WTC11 (cell line): ENCODE measurements at regions not wholly inside any gene's neighbourhood (a gene's known extent, or its start where the extent isn't known, plus 50 kb on each side); places are given as distances from the start of the nearest gene placed in this dataset.

Experiments used
- CBFB ChIP-seq: sonication (generic); formaldehyde crosslinking; IDR thresholded peaks from 2 replicates; pipeline ENCODE4 v1.8.1; 2022; ENCODE audit warnings: mild to moderate bottlenecking, low read depth, missing genetic modification reagents
- CREB1 ChIP-seq: sonication (generic); formaldehyde crosslinking; IDR thresholded peaks from 2 replicates; pipeline ENCODE4 v1.8.0; 2023; ENCODE audit warnings: mild to moderate bottlenecking, missing genetic modification reagents
- HMGA2 ChIP-seq: fragments of 250-450 bp; sonication (Bioruptor Pico); IDR thresholded peaks from 2 replicates; pipeline ENCODE4 v1.4.0; 2021; ENCODE audit warnings: mild to moderate bottlenecking, moderate library complexity
- KAT7 ChIP-seq: sonication (generic); formaldehyde crosslinking; IDR thresholded peaks from 2 replicates; pipeline ENCODE4 v1.8.1; 2023; ENCODE audit warnings: missing genetic modification reagents, mild to moderate bottlenecking, borderline replicate concordance
- NFE2L1 ChIP-seq: sonication (generic); formaldehyde crosslinking; IDR thresholded peaks from 2 replicates; pipeline ENCODE4 v1.8.1; 2023; ENCODE audit warnings: missing genetic modification reagents
- ZBTB21 ChIP-seq: sonication (generic); formaldehyde crosslinking; IDR thresholded peaks from 2 replicates; pipeline ENCODE4 v1.8.1; 2023; ENCODE audit warnings: mild to moderate bottlenecking, missing genetic modification reagents, borderline replicate concordance
- TF ChIP-seq, protein P1 (sequence below): fragments of 200-600 bp; IDR thresholded peaks from 2 replicates; pipeline ENCODE4 v1.8.0; 2022; ENCODE audit warnings: antibody characterized with exemption
- TF ChIP-seq, protein P2 (sequence below): sonication (generic); formaldehyde crosslinking; IDR thresholded peaks from 2 replicates; pipeline ENCODE4 v1.8.0; 2022; ENCODE audit warnings: mild to moderate bottlenecking, missing genetic modification reagents
- TF ChIP-seq, protein P3 (sequence below): sonication (generic); formaldehyde crosslinking; IDR thresholded peaks from 2 replicates; pipeline ENCODE4 v1.8.1; 2023; ENCODE audit warnings: mild to moderate bottlenecking, missing genetic modification reagents, moderate library complexity
- TF ChIP-seq, protein P4 (sequence below): sonication (generic); formaldehyde crosslinking; IDR thresholded peaks from 2 replicates; pipeline ENCODE4 v1.8.0; 2022; ENCODE audit warnings: mild to moderate bottlenecking, missing genetic modification reagents
- TF ChIP-seq, protein P5 (sequence below): sonication (generic); formaldehyde crosslinking; IDR thresholded peaks from 2 replicates; pipeline ENCODE4 v1.8.1; 2023; ENCODE audit warnings: mild to moderate bottlenecking, missing genetic modification reagents
- TF ChIP-seq, protein P6 (sequence below): sonication (generic); formaldehyde crosslinking; conservative IDR thresholded peaks from 2 replicates; pipeline ENCODE4 v1.8.1; 2023; ENCODE audit warnings: mild to moderate bottlenecking, low read depth, missing genetic modification reagents, moderate library complexity
- TF ChIP-seq, protein P7 (sequence below): sonication (generic); formaldehyde crosslinking; IDR thresholded peaks from 2 replicates; pipeline ENCODE4 v1.8.1; 2022; ENCODE audit warnings: low read depth, mild to moderate bottlenecking, moderate library complexity, missing genetic modification reagents, borderline replicate concordance

DNA sequence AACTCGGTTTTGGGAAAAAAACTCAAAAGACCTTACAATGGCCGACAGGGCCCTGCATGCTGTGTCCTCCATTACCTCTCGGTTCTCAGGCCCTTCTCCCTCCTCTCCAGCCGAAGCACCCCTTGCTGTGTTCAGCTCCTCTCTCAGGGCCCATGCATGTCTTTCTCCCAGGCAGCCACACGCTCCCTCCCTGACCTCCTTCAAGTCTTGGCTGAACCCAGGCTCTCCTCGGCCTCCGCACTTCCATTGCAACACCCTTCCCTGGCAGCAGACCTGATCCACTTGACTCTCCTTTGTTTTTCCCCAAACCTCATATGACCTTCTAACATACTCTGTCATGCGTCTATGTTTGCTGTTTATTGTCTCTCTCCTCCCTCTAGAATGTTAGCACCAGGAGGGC is 114.0 kb downstream of the CYP26B1 start:
- TF ChIP-seq, protein P1, sequence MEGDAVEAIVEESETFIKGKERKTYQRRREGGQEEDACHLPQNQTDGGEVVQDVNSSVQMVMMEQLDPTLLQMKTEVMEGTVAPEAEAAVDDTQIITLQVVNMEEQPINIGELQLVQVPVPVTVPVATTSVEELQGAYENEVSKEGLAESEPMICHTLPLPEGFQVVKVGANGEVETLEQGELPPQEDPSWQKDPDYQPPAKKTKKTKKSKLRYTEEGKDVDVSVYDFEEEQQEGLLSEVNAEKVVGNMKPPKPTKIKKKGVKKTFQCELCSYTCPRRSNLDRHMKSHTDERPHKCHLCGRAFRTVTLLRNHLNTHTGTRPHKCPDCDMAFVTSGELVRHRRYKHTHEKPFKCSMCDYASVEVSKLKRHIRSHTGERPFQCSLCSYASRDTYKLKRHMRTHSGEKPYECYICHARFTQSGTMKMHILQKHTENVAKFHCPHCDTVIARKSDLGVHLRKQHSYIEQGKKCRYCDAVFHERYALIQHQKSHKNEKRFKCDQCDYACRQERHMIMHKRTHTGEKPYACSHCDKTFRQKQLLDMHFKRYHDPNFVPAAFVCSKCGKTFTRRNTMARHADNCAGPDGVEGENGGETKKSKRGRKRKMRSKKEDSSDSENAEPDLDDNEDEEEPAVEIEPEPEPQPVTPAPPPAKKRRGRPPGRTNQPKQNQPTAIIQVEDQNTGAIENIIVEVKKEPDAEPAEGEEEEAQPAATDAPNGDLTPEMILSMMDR, result no peak
- TF ChIP-seq, protein P2, sequence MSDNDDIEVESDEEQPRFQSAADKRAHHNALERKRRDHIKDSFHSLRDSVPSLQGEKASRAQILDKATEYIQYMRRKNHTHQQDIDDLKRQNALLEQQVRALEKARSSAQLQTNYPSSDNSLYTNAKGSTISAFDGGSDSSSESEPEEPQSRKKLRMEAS (CRISPR knock-in tag), result no peak
- no peak for TF ChIP-seq CBFB
- TF ChIP-seq KAT7 (CRISPR knock-in tag), result no peak
- TF ChIP-seq, protein P3, sequence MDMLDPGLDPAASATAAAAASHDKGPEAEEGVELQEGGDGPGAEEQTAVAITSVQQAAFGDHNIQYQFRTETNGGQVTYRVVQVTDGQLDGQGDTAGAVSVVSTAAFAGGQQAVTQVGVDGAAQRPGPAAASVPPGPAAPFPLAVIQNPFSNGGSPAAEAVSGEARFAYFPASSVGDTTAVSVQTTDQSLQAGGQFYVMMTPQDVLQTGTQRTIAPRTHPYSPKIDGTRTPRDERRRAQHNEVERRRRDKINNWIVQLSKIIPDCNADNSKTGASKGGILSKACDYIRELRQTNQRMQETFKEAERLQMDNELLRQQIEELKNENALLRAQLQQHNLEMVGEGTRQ, result no peak
- TF ChIP-seq ZBTB21 (CRISPR knock-in tag), result no peak
- TF ChIP-seq, protein P4, sequence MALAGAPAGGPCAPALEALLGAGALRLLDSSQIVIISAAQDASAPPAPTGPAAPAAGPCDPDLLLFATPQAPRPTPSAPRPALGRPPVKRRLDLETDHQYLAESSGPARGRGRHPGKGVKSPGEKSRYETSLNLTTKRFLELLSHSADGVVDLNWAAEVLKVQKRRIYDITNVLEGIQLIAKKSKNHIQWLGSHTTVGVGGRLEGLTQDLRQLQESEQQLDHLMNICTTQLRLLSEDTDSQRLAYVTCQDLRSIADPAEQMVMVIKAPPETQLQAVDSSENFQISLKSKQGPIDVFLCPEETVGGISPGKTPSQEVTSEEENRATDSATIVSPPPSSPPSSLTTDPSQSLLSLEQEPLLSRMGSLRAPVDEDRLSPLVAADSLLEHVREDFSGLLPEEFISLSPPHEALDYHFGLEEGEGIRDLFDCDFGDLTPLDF (CRISPR knock-in tag), result no peak
- no peak for TF ChIP-seq CREB1 (CRISPR knock-in tag)
- TF ChIP-seq, protein P5, sequence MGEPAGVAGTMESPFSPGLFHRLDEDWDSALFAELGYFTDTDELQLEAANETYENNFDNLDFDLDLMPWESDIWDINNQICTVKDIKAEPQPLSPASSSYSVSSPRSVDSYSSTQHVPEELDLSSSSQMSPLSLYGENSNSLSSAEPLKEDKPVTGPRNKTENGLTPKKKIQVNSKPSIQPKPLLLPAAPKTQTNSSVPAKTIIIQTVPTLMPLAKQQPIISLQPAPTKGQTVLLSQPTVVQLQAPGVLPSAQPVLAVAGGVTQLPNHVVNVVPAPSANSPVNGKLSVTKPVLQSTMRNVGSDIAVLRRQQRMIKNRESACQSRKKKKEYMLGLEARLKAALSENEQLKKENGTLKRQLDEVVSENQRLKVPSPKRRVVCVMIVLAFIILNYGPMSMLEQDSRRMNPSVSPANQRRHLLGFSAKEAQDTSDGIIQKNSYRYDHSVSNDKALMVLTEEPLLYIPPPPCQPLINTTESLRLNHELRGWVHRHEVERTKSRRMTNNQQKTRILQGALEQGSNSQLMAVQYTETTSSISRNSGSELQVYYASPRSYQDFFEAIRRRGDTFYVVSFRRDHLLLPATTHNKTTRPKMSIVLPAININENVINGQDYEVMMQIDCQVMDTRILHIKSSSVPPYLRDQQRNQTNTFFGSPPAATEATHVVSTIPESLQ (CRISPR knock-in tag), result no peak
- no peak for TF ChIP-seq NFE2L1
- TF ChIP-seq, protein P6, sequence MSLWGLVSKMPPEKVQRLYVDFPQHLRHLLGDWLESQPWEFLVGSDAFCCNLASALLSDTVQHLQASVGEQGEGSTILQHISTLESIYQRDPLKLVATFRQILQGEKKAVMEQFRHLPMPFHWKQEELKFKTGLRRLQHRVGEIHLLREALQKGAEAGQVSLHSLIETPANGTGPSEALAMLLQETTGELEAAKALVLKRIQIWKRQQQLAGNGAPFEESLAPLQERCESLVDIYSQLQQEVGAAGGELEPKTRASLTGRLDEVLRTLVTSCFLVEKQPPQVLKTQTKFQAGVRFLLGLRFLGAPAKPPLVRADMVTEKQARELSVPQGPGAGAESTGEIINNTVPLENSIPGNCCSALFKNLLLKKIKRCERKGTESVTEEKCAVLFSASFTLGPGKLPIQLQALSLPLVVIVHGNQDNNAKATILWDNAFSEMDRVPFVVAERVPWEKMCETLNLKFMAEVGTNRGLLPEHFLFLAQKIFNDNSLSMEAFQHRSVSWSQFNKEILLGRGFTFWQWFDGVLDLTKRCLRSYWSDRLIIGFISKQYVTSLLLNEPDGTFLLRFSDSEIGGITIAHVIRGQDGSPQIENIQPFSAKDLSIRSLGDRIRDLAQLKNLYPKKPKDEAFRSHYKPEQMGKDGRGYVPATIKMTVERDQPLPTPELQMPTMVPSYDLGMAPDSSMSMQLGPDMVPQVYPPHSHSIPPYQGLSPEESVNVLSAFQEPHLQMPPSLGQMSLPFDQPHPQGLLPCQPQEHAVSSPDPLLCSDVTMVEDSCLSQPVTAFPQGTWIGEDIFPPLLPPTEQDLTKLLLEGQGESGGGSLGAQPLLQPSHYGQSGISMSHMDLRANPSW, result no peak
- TF ChIP-seq, protein P7, sequence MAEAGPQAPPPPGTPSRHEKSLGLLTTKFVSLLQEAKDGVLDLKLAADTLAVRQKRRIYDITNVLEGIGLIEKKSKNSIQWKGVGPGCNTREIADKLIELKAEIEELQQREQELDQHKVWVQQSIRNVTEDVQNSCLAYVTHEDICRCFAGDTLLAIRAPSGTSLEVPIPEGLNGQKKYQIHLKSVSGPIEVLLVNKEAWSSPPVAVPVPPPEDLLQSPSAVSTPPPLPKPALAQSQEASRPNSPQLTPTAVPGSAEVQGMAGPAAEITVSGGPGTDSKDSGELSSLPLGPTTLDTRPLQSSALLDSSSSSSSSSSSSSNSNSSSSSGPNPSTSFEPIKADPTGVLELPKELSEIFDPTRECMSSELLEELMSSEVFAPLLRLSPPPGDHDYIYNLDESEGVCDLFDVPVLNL (CRISPR knock-in tag), result no peak
- no peak for TF ChIP-seq HMGA2
